Right ventricle myocardium superior (tissue), 1 donor: ENCODE measurements at regions not wholly inside any gene's neighbourhood (a gene's known extent, or its start where the extent isn't known, plus 50 kb on each side); places are given as distances from the start of the nearest gene placed in this dataset.

Source experiments
- ATAC-seq: fragments of 200-7000 bp; cut with Tn5 transposase; one replicate; pipeline ENCODE4 v1.9.1; 2020; ENCODE audit warnings: mild to moderate bottlenecking; ENCODE audit not compliant: poor library complexity
- DNase-seq: peaks from one replicate; pipeline ENCODE4 v3.0.0-alpha.2; 2020
- intact Hi-C: fragments of 100-400 bp; cut with DNase I; formaldehyde crosslinking; loops from one replicate; pipeline ENCODE4 v1.11.2; 2022
- donor health status: DM: no; HTN: yes; CAD: no; lungs with severe emphysema.

- no peak for ATAC-seq
- no peak for DNase-seq
- intact Hi-C loops = no loop called here
Measured at GRCh38 chr20:16179371-16179770, 393.9 kb downstream of the KIF16B start.

- intact Hi-C loops = no loop called here
- DNase-seq = no peak
- ATAC-seq = no peak
Measured at GRCh38 chr20:16178546-16179135, 394.6 kb downstream of the KIF16B start.

- ATAC-seq (no peak), DNase-seq (no peak)
- intact Hi-C loops = no loop called here
Measured at GRCh38 chr20:16175322-16175961, 397.8 kb downstream of the KIF16B start.

GRCh38 chr20:16174311-16174710 is 398.9 kb downstream of the KIF16B start:
- no peak for ATAC-seq
- no peak for DNase-seq
- intact Hi-C loops = no loop called here

GRCh38 chr20:16173044-16173443 is 400.2 kb downstream of the KIF16B start:
- ATAC-seq = no peak
- no peak for DNase-seq
- intact Hi-C loops = no loop called here

GRCh38 chr20:16171180-16171579 is 402.1 kb downstream of the KIF16B start:
- DNase-seq (no peak), ATAC-seq (no peak)
- intact Hi-C loops = no loop called here

GRCh38 chr20:16170406-16170971 is 402.8 kb downstream of the KIF16B start:
- intact Hi-C loops = no loop called here
- DNase-seq (no peak), ATAC-seq (no peak)

- DNase-seq = no peak
- intact Hi-C loops = no loop called here
- no peak for ATAC-seq
Measured at GRCh38 chr20:16167423-16168130, 405.7 kb downstream of the KIF16B start.

GRCh38 chr20:16166737-16167136 is 406.5 kb downstream of the KIF16B start:
- ATAC-seq (no peak), DNase-seq (no peak)
- intact Hi-C loops = no loop called here

GRCh38 chr20:16158976-16159286 is 414.3 kb downstream of the KIF16B start:
- intact Hi-C loops = no loop called here
- ATAC-seq (no peak), DNase-seq (no peak)

GRCh38 chr20:16158090-16158975 is 414.9 kb downstream of the KIF16B start:
- ATAC-seq = no peak
- intact Hi-C loops = no loop called here
- DNase-seq = no peak

GRCh38 chr20:16147916-16148315 is 425.3 kb downstream of the KIF16B start:
- ATAC-seq = no peak
- DNase-seq = no peak

GRCh38 chr20:16147216-16147615 is 426.0 kb downstream of the KIF16B start:
- intact Hi-C loops = no loop called here
- ATAC-seq = no peak
- DNase-seq = no peak

More at GRCh38 chr20:16147916-16148315, 425.3 kb downstream of the KIF16B start:
- intact Hi-C loops = no loop called here

- no peak for DNase-seq
- no peak for ATAC-seq
- intact Hi-C loops = no loop called here
Measured at GRCh38 chr20:16145919-16146318, 427.3 kb downstream of the KIF16B start.

GRCh38 chr20:16143596-16143995 is 429.7 kb downstream of the KIF16B start:
- DNase-seq = no peak
- intact Hi-C loops = no loop called here
- no peak for ATAC-seq

- ATAC-seq (no peak), DNase-seq (no peak)
- intact Hi-C loops = no loop called here
Measured at GRCh38 chr20:16135630-16136029, 437.6 kb downstream of the KIF16B start.

- DNase-seq = no peak
- intact Hi-C loops = no loop called here
- ATAC-seq = no peak
Measured at GRCh38 chr20:16132036-16132798, 441.0 kb downstream of the KIF16B start.

- ATAC-seq (no peak), DNase-seq (no peak)
- intact Hi-C loops = no loop called here
Measured at GRCh38 chr20:16129411-16129810, 443.8 kb downstream of the KIF16B start.
